HS-27A (cell line): ENCODE measurements at regions not wholly inside any gene's neighbourhood (a gene's known extent, or its start where the extent isn't known, plus 50 kb on each side); places are given as distances from the start of the nearest gene placed in this dataset.

Experiments
- DNase-seq: peaks from one replicate; pipeline ENCODE4 v3.0.0-alpha.2; 2012; ENCODE audit warnings: low read depth, missing footprints

DNA sequence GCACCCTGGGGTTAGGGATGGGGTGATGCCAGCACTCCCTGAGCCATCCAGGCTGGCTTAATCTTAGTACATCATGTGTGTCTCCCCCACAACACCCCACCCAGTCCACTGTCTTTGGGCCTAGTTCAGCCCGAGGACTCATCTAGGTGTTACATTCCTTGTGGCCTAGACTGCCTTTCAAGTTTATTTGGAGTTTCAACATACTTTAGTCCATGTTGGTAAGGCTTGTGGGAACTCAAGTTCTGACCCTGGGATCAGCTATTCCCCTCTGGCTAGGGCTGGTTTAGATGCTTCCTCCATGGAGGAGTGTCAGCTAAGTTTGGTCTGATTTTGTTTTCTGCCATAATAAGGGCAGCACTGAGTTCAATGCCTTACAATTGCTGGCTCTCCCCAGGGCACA lies 302.4 kb downstream of the SMARCA2 start:
- no peak for DNase-seq

DNA sequence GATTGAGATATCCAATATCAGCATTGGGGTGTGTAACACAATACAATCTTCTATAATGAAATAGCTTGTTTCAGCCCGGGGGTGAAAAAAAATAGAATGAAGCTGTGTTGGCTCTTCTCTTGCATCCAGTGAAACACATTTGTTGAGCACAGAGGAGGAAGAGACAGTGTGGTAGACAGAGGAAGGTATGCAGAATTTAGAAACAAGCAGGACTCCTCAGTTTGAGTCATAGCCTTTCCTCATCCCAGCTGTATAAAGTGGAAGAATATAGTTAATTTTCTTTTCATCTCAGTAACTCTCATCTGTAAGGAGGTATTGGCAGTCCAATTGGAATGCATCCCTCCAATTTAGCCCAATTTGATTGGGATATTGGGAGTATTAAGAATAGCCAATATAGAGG lies 302.2 kb upstream of the VLDLR start:
- no peak for DNase-seq

DNA sequence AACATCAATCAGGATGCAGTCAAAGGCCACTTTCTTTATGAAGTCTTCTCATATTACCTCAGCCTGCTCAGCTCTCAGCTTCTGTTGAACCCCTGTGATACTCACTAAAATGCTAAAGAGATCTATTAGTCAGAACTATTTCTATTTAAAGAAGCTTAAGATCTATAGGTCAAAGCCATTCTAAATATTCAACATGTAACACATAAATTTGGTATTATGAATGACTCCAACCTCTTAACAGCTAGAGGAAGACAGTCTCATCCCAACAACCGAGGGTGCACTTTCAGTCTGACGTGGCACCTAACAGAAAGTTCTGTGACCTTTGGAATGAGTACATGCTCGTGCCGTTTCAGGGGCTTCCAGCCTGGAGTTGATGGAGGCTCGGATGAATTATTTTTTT lies 301.5 kb upstream of the VLDLR start:
- no peak for DNase-seq

DNA sequence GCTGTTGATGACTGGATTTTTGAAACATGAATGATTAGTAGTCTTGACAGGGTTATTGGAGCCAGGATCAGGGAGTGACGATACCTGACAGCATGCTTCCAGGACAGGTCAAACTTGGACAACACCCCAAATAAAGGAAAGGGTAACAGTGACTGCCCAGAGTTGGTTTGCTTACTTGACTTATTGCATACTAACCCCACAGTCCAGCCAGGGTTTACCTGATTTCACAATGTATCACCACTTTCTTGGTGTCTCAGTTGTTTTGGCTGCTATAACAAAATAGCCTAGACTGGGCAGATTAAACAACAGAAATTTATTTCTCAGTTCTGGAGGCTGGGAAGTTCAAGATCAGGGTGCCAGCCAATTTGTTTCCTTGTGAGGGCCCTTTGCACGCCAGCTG lies 301.0 kb upstream of the VLDLR start:
- DNase-seq, result no peak

DNA sequence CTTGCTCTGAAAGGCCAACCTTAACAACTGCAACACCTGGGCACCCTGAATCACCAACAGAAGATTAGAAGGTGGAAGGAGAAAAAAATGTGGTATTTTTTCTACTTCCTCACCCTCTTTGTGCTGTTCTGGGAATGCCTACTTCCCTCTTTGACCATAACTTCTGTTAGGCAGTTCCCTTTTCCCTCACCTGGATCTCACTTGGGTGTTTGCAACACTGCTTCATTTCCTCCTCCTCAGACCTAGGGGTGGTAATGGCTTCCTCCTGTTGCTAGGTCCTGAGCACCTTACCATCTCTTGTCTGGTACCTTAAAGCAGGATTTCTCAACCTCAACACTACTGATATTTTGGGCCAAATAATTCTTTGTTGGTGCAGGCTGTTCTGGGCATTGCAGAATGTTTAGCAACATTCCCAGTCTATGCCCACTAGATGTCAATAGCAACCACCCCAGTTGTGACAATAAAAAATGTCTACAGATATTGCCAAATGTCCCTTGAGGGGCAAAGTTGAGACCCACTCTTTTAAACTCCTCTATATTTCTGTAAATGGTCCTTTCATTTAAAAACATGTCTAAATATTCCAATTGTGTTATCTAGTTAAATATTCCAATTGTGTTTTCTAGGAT lies 300.0 kb upstream of the VLDLR start:
- no peak for DNase-seq

DNA sequence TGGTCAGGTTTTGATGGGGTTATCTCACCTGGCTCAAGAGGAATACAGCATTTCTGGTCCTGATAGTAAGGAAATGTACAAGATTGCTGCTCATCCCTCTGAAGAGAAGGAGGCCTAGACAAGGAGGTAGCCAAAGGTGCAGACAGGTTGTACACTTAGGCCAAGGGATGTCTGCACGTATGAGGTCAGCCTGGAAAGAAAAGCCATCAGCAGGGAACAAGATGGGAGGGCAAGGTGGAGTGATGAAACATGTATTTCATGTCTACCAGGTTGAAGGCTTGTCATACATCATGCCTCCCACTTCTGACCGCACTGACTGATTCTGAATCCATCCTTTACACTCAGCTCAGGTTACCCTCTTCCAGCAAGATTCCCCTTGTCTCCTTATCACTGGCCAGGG lies 296.8 kb upstream of the VLDLR start:
- no peak for DNase-seq

DNA sequence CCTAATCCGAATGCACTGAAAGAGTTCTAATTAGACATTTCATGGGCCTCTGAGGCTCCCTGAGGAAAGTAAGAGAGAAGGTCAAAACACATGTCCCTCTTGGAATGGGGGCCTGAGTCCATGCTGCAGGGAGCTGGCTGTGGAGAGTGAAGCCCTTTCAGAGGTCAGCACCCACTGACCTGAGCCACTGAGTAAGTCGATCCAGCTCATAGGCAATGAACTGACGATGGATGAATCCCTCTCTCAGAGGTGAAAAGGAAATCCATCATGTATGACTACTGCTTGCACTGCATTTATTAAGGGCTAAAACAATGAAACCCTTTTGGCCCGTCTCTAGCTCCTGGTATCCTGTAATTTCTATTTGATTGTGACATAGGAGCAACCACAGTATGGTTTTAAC lies 288.9 kb upstream of the VLDLR start:
- no peak for DNase-seq

DNA sequence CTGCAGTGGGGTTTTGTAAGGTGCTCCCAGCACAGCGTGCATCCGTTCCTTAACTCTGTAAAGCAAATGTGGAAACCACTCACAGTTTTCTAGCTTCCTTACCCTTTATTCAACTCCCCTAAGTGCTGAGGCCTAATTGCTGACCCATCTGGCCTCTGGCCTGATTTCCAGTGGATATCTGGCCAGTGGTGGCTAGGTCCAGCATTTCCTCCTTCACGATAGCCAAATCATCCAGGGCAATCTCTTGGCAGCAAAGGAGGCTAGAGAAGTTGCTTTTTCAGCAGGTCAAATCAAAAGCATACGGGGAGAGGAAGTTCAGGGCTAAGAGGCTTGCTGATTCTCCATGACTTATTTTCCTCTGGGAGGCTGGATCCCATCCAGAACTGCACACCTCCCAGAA lies 286.3 kb upstream of the VLDLR start:
- no peak for DNase-seq

DNA sequence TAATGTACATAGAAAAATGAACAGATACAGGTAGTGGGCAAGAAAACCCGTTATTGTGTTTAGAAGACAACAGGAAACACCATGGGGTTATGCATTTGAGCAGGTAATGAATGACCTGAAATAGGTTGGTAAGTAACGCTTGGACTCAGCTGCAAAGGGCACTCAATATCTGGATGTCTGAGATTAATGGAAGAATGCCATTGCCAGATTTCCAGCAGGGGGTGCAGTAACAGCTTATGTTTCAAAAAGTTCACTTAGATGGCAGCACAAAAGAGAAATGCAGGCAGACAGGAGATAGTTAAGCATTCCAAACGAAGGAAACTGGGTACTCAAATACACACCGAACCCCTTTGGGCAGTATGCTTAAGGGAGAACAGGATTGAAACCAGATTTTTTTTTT lies 285.5 kb upstream of the VLDLR start:
- no peak for DNase-seq

DNA sequence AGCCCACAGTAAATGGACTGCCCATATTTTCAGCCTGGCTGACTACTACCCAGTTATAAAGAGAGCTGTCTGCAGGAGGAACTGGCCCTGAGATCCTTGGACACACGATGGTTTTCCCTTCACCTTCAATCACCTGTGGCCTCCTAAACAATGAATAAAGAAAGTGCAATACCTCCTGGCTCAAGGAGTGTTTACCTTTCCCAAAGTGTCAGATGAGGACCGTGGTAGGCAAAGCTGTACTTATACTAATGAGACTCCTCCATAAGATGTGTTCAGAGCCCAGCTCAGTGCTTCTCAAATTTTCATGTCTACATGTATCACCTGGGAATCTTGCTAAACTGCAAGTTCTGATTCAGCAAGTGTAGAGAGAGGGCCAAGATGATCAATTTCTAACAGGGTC lies 284.5 kb upstream of the VLDLR start:
- DNase-seq, result no peak

DNA sequence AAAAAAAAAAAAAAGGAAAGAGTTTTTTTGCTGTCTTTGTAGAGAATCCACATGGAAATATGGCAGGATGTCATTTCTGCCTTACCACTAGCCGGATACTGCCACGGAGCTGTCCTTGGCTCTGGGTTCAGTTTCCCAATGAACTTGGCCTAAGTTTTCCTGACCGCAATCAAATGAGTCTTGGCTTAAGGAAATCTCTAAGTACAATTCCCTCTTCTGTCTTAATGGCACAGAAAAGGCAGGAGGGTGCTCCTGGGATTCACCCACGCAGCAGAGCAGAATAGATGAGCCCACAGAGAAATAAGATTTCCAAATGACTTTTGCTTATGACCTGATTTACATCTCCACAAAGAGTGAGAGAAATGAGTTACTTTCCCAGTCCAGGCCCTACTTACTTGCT lies 284.0 kb upstream of the VLDLR start:
- no peak for DNase-seq

DNA sequence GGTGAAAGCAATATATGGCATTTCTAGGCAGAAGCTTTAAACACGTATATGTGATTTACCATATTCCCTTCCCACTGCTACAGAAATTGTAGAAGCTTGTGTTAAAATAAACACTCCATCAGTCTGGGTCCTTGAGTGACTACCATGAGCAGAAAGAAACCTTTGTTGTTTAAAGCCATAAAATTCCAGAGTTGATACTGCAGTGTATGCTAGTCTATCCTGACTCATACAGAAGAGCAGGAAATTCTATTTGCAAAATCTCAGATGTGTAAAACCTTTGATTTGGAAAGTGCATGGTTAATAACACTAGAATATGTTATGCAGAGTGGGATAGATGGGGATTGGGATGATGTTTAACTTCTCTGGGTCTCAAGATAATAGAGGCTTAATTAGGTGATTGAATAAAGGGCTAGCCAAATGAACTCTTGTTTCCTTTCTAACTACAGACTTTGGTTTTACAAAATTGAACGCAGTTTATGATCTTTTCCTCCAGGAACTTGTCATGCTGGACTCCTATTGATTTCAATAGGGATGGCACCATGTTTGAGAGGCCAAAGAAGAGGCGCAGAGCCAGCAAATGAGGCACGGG lies 282.7 kb upstream of the VLDLR start:
- no peak for DNase-seq

DNA sequence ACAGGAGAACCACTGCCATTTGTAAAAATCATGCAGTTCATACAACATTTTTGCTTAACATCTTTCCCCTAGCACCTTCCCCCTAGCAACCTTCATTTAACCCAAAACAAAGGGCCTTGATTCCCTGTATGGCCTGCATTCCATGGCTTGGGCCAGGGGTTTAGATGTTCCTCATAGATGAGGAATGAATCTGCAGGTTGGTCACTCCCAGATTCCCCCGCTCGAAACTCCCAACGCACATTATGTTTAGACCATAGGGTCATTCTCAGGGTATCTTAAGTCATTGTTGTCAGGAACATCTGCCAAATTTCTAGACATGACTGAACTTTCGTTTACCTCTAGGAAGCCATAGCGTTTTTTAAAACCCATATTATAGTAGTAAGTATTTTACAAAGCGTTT lies 282.2 kb upstream of the VLDLR start:
- DNase-seq, result no peak

DNA sequence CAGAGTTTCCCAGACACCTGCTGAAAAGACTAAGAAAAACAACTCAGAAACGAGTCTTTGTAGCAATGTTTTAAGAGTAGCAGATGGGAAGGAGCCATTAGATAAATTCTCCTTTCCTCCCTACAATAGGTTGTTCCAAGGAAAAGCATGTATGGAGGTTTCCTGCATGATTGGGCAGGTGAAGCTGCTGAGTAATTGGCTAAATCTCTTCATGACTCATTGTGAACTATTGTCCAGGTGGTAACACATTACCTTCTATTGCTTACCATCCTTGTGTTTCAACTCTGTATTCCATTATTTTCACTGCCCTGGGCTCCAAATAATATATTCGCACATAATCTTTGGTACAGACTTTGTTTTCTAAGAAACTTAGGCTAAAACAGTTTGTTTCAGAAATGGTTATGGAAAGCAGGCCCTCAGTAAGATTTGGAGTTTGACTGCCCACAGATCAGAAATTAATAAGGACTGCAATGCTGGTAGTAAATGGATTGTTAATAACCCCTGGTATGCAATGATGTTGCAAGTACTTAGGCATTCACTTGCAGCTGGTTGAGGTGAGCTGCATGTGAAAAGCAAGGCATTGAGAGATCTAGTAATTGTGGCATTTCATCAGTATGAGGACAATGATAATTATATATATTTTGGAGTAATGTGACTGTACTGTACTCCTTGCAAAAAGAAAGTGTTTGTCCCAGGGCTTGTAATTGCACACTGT lies 281.4 kb upstream of the VLDLR start:
- DNase-seq, result no peak

DNA sequence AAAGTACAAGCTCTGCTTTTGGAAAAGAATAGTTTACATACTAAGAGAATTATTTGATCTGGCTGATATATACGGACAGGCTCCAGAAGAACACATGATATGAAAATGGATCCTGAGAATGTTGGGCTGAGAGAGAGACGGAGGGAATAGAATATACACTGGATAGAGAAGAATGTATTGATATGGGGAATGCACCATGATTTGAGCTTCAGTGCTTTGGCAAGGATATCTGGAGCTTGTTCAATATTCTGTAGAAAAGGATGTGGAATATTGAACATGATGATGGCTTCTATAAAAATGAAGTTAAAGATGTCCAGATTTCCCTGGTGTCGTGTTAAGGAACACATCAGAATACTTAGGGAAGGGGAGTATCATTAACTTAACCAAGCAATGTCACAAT lies 280.5 kb upstream of the VLDLR start:
- no peak for DNase-seq

DNA sequence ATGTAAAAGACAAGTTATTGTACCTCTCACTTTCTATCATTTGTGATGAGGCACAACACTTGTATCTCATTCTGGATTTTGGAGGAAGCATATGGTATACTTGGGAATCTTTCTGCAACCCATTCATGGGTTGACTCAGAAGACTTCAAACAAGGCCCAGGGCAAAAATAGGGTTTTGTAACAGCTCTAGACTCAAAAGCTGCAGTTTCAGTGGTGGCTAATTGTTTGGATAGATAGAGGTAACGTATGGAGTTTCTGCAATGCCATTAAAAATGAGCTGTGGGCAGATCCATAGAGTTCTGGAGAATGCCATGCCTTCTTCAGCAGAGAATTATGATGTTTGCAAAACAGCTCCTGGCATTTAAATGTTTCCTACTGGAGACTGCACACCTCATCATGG lies 279.6 kb upstream of the VLDLR start:
- no peak for DNase-seq

DNA sequence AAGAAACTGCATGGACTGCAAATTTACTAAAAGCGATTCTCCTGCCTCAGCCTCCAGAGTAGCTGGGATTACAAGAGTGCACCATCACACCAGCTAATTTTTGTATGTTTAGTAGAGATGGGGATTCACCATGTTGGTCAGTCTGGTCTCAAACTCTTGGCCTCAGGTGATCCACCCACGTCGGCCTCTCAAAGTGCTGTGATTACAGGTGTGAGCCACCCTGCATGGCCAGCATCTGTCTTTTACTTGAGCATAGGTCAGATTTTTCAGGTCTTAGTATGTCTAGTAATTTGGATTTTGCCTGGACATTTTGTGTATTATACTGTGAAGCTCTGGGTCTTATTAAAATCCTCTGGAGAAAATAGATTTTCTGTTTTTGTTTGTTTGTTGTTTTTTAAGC lies 277.8 kb upstream of the VLDLR start:
- DNase-seq, result no peak

DNA sequence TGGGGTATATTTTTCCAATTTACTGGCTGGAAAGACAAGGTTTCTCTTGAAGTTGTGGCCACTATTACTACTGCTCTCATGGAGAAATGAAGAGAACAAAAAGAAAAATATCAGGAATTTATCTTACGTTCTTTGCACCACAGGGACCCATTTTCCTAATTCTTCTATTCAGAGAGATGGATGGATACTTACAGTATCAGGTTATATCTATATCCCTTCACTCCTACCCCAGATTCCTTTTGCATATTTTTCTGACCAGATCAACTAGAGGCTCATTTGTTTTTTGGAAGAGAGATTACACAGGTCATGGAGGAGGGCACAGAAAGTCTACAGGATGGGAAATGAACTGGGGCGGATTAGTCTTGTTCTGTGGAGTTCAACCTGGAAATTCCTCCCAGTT lies 277.2 kb upstream of the VLDLR start:
- no peak for DNase-seq

DNA sequence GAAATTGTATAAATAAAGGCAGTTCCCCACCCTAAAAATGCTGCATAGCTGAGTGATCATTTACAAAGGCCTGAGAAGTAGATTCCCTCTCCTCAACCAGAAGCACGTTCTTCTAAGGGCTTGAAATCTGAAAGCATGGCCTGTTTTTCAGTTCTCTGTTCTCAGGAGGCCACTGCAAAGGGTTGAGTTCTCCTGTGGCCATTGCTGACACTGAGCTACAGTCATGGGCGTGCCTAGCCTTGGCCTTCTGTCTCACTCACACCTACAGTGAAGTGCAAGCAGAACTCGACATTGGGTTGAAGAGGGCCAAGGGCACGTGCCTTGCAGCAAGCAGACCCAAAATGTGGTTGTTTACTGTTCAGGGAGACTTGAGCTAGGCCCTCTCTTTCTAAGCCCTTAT lies 276.6 kb upstream of the VLDLR start:
- DNase-seq, result no peak

DNA sequence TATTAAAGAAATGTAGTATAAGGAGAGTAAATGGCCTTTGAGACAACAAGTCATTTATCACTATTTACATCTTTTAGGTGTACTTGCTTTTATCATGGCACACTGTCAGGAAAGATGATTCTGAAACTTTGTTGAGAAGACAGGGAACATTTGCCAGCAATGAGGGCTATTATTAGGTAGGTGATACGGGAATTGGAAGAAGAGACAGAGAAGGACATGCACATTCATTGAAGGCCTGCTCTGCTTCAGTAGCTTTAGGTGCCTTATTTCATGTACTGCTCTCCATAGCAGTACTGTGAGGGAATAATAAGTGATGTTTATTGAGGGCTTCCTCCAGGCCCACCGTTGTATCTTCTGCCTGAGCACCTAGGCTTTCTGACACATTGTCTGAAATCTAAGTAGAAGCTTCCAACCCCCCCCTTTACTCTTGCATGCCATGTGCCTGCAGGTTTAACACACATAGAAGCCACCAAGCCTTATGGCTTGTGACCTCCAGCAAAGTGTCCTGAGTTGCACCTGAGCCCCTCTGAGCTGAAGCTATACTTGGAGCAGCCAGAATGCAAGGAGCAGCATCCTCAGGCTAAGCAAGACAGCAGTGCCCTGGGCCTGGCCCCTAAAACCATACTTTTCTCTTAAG lies 275.2 kb upstream of the VLDLR start:
- DNase-seq, result no peak

DNA sequence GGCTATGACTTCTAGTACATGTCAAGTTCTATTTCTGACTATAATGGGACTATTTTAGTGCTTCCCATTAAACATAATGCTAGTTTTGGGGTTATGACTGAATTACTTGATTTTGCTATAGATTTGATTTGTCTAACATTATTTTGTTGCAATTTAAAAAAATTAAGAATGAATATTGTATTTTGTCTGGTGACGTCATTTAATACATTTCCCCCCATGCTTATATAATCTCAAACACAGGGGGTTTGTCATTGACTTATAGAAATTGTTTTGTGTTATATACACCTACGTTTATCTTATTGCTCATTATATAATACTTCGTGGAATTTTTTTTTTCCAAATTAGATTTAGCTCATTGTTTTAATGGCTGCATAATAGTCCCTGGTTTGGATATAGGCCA lies 270.3 kb upstream of the VLDLR start:
- DNase-seq, result no peak

DNA sequence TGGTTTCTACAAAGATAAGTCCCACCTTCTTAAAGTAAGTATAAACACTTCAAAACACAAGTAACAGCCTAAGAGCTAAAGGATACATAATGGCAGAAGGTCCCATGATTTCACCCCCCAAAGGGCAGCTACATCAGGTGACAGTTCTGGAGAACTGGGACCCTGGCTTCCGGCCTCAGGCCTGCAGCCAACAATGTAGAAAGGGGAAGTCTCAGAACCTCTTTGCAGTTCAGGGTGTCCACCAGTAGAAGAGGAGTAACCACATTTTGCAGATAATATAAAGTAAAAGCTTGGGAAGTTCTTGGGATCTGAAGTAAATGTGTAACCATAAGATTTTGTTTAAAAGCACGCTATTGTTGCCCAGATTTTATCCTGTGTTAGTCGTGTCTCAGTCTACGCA lies 267.4 kb upstream of the VLDLR start:
- no peak for DNase-seq
